Thyroid gland (tissue), 4 donors: ENCODE measurements at regions not wholly inside any gene's neighbourhood (a gene's known extent, or its start where the extent isn't known, plus 50 kb on each side); places are given as distances from the start of the nearest gene placed in this dataset.

Experiments
- DNase-seq, 2 donors: peaks; one replicate each; pipeline ENCODE4 v3.0.0-alpha.2; 2019
- H3K27ac ChIP-seq, 3 donors: fragments of 200-600 bp; sonication (generic); 1 replicate in 2 of 3; 2 replicates in 1 of 3; pipeline ENCODE4 v1.5.1; 2016 to 2019; ENCODE audit warnings: mild to moderate bottlenecking in 1 of 3, moderate library complexity in 1 of 3
- H3K27me3 ChIP-seq: fragments of 200-600 bp; sonication (generic); one replicate; pipeline ENCODE4 v1.5.1; 2019
- H3K36me3 ChIP-seq, 2 donors: fragments of 200-600 bp; sonication (generic); one replicate each; pipeline ENCODE4 v1.5.1; 2016 to 2019
- H3K4me1 ChIP-seq, 2 donors: fragments of 200-600 bp; sonication (generic); one replicate each; pipeline ENCODE4 v1.5.1; 2017 to 2019
- H3K4me3 ChIP-seq, 3 donors: fragments of 200-600 bp; sonication (generic); replicated peaks in 1 of 3; 1 replicate in 2 of 3; 2 replicates in 1 of 3; pipeline ENCODE4 v1.5.1; 2016; ENCODE audit warnings: mild to moderate bottlenecking in 1 of 3
- H3K9me3 ChIP-seq: fragments of 200-600 bp; sonication (generic); one replicate; pipeline ENCODE4 v1.5.1; 2017
- POLR2A ChIP-seq, 2 donors: fragments of 450-650 bp; IDR thresholded peaks; one replicate each; pipeline ENCODE4 v1.6.1; 2017; ENCODE audit warnings: antibody characterized with exemption in 2 of 2, mild to moderate bottlenecking in 2 of 2, moderate library complexity in 1 of 2
- WGBS, 2 donors: methylation state at CpG; one replicate each; pipeline ENCODE4 v1.1.5; 2017; 5-methylcytosine and 5-hydroxymethylcytosine counted together
- intact Hi-C: fragments of 100-400 bp; cut with DNase I; formaldehyde crosslinking; loops from one replicate; pipeline ENCODE4 v1.15.1; 2023
- TF ChIP-seq, protein P1 (sequence below), 6 experiments: fragments of 200-600 bp in 3 of 6; fragments of 450-650 bp in 3 of 6; sonication (generic) in 3 of 6; IDR thresholded peaks; one replicate each; pipeline ENCODE4 v1.5.1; 2016 to 2019; ENCODE audit warnings: antibody characterized with exemption in 6 of 6, mild to moderate bottlenecking in 2 of 6, inconsistent platforms in 1 of 6, moderate library complexity in 1 of 6

DNA sequence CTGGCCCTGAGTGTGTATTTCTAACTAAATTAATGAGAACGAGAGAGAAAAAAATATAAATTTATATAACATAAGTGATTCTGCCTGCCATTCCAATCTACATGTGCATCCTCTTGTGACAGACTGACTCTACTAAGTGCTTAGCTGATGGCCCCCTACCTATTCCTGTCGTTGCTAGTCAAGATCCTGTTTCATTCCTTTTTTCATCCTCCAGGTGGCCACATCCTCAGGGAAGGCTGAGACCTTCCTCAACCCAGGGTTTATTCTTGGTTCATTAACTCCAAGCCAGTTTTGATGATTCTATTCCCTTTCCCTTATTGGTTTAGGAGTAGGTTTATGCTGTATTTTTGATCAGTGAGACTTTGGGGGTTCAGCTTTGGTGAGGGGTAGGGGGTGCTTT is 201.3 kb downstream of the C9orf152 start:
- no peak for TF ChIP-seq POLR2A (IDR thresholded peaks at IDR 0.05)
- TF ChIP-seq, protein P1, sequence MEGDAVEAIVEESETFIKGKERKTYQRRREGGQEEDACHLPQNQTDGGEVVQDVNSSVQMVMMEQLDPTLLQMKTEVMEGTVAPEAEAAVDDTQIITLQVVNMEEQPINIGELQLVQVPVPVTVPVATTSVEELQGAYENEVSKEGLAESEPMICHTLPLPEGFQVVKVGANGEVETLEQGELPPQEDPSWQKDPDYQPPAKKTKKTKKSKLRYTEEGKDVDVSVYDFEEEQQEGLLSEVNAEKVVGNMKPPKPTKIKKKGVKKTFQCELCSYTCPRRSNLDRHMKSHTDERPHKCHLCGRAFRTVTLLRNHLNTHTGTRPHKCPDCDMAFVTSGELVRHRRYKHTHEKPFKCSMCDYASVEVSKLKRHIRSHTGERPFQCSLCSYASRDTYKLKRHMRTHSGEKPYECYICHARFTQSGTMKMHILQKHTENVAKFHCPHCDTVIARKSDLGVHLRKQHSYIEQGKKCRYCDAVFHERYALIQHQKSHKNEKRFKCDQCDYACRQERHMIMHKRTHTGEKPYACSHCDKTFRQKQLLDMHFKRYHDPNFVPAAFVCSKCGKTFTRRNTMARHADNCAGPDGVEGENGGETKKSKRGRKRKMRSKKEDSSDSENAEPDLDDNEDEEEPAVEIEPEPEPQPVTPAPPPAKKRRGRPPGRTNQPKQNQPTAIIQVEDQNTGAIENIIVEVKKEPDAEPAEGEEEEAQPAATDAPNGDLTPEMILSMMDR (IDR thresholded peaks at IDR 0.05), result no peak
- 83 to 89% methylated on average over 2 of the region's 2 CpGs for WGBS, 2 donors

GRCh38 chr9:110007477-110008270 is 200.3 kb downstream of the C9orf152 start:
- WGBS, 2 donors, result 94% methylated on average over 3 of the region's 3 CpGs
- Histone ChIP-seq H3K36me3 (no peaks in the 10 kb centered on the region), H3K4me1 (no peaks in the 10 kb centered on the region), H3K4me3 (no peak overlapping the region), H3K9me3 (no peaks in the 10 kb centered on the region), H3K27me3 (no peaks in the 10 kb centered on the region), H3K27ac (no peak overlapping the region)
- no peak for DNase-seq
- TF ChIP-seq POLR2A (IDR thresholded peaks at IDR 0.05), result no peak
- TF ChIP-seq, protein P1 (IDR thresholded peaks at IDR 0.05), result no peak
- intact Hi-C loops, result no loop called here

More for the DNA sequence above, 201.3 kb downstream of the C9orf152 start:
- Histone ChIP-seq H3K36me3 (no peaks in the 10 kb centered on the region), H3K4me3 (no peak overlapping the region), H3K27me3 (no peaks in the 10 kb centered on the region), H3K27ac (no peak overlapping the region), H3K4me1 (no peaks in the 10 kb centered on the region), H3K9me3 (no peaks in the 10 kb centered on the region)
- DNase-seq, result no peak
- intact Hi-C loops, result no loop called here

- Histone ChIP-seq H3K27me3 (no peaks in the 10 kb centered on the region), H3K4me3 (no peak overlapping the region), H3K4me1 (no peaks in the 10 kb centered on the region), H3K9me3 (no peaks in the 10 kb centered on the region), H3K36me3 (no peaks in the 10 kb centered on the region), H3K27ac (no peak overlapping the region)
- no peak for DNase-seq
- intact Hi-C loops, result no loop called here
- TF ChIP-seq, protein P1 (IDR thresholded peaks at IDR 0.05), result no peak
- no peak for TF ChIP-seq POLR2A (IDR thresholded peaks at IDR 0.05)
- WGBS, 2 donors, result 90 to 100% methylated on average over 1 of the region's 1 CpG
Observed at GRCh38 chr9:110008663-110009062, 199.3 kb downstream of the C9orf152 start.

DNA sequence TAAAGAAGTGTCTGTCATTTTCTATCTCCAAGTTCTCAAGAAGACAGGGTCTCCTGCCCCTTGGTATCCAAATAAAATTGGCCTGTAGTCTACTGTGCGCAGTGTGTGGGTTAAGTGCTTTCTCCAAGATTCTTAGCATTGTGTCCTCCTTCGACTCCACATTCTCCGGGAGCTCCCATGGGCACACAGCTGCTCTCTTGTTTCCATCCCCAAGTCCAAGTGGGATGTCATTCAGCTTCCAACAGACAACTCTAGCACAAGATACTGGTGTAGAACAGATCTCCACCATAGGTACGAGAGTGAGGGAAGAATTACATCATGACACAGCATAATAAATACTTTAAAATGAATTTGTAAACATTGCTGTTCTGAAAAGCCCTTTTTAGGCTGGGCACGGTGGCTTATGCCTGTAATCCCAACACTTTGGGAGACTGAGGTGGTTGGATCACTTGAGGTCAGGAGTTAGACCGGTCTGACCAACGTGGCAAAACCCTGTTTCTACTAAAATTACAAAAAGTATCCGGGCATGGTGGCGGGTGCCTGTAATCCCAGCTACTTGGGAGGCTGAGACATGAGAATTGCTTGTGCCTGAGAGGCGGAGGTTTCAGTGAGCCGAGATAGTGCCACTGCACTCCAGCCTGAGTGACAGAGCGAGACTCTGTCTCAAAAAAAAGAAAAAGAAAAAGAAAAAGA is 196.2 kb downstream of the C9orf152 start:
- intact Hi-C loops, result no loop called here

More for the DNA sequence above, 196.2 kb downstream of the C9orf152 start:
- H3K9me3 ChIP-seq, result no peaks in the 10 kb centered on the region
- no peak for DNase-seq
- whole genome bisulfite sequencing, 2 donors, result 93 to 94% methylated on average over 12 of the region's 12 CpGs
- no peak overlapping the region for H3K4me3 ChIP-seq
- H3K27ac ChIP-seq, result no peak overlapping the region
- no peaks in the 10 kb centered on the region for H3K36me3 ChIP-seq
- H3K27me3 ChIP-seq, result no peaks in the 10 kb centered on the region
- TF ChIP-seq, protein P1 (IDR thresholded peaks at IDR 0.05), result no peak
- no peak for TF ChIP-seq POLR2A (IDR thresholded peaks at IDR 0.05)
- H3K4me1 ChIP-seq, result no peaks in the 10 kb centered on the region
